ENCODE measurements at regions not wholly inside any gene's neighbourhood (a gene's known extent, or its start where the extent isn't known, plus 50 kb on each side); places are given as distances from the start of the nearest gene placed in this dataset.

DNA sequence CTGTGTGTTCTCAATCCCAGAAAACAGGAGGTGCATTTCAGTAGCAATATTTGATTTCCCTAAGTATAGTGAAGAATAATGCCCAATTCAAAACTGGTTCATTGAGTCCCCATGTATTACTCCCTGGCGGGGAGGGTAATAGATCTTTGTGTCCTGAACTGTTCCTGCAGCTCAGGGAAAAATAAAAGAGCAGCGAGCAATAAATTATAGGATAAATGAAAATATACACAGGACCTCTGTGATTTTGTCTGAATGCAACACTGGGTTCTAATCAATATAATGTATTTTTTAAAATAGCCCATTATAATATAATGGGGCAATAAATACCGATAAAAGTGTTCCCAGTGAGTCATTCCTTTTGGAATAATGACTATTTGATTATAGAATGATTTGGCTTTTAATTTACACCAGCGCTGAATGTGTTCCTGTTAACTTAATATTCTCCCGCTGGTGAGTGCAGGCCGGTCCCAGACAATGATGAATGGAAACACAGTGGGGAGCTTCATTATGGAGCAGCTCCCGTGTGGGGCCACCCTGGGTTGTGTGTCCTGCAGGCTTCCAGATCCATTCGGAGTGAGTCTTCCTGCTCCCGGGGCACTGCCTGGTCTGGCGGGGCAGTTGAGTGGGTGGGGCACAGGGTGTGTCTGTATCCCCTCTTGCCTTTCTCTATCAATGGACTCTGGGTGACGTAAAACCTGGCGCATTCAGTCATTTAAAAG, 263.1 kb downstream of the ACTR3B start:
- no peak for DNase-seq (ENCODE audit: low read depth)
- TF ChIP-seq, protein P1, sequence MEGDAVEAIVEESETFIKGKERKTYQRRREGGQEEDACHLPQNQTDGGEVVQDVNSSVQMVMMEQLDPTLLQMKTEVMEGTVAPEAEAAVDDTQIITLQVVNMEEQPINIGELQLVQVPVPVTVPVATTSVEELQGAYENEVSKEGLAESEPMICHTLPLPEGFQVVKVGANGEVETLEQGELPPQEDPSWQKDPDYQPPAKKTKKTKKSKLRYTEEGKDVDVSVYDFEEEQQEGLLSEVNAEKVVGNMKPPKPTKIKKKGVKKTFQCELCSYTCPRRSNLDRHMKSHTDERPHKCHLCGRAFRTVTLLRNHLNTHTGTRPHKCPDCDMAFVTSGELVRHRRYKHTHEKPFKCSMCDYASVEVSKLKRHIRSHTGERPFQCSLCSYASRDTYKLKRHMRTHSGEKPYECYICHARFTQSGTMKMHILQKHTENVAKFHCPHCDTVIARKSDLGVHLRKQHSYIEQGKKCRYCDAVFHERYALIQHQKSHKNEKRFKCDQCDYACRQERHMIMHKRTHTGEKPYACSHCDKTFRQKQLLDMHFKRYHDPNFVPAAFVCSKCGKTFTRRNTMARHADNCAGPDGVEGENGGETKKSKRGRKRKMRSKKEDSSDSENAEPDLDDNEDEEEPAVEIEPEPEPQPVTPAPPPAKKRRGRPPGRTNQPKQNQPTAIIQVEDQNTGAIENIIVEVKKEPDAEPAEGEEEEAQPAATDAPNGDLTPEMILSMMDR (IDR thresholded peaks at IDR 0.05; ENCODE audit: low read depth, low read length, missing control alignments), result no peak
- H3K4me3 ChIP-seq (ENCODE audit: low read depth, low read length), result no peak overlapping the region

DNA sequence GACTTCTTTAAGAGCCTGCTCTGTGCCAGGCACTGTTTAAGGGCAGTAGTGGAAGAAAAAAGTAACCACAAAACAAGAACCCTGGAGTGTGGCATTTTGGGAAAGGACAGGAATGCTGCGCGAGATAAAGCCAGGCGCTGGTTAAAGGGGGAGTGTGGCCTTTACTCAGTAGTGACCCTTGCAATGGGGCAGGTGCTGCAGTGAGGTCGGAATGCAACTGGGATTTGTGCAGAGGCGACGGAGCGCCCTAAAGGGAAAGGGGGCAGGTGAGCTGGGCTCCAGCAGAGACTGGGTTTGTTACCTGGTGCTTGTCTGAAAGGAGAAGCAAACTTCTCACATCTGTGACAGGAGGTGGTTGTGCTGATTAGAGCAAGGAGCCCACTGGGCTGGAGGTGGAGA, 263.6 kb downstream of the ACTR3B start:
- no peak overlapping the region for H3K4me3 ChIP-seq (ENCODE audit: low read depth, low read length)
- no peak for DNase-seq (ENCODE audit: low read depth)
- TF ChIP-seq, protein P1 (IDR thresholded peaks at IDR 0.05; ENCODE audit: low read depth, low read length, missing control alignments), result no peak

DNA sequence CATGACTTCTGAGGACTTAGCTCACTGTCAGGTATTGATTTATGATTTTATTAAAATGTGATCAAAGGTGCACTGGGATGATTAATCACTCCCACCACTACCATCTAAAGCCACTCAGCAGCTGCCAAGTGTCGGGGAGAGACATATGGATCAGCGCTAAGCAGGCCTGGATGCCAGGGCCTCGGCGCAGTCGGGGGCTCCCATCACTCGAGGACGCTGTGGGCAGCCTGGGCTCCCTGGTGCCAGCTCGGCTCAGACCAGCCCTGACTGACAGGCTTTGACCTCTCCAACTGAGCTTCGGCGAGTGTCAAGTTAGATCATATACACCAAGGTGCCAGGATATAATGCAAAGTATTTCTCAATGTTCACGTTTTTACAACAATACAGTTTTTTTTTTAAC, 267.7 kb downstream of the ACTR3B start:
- no peak overlapping the region for H3K4me3 ChIP-seq (ENCODE audit: low read depth, low read length)
- no peak for DNase-seq (ENCODE audit: low read depth)
- TF ChIP-seq, protein P1 (IDR thresholded peaks at IDR 0.05; ENCODE audit: low read depth, low read length, missing control alignments), result no peak

DNA sequence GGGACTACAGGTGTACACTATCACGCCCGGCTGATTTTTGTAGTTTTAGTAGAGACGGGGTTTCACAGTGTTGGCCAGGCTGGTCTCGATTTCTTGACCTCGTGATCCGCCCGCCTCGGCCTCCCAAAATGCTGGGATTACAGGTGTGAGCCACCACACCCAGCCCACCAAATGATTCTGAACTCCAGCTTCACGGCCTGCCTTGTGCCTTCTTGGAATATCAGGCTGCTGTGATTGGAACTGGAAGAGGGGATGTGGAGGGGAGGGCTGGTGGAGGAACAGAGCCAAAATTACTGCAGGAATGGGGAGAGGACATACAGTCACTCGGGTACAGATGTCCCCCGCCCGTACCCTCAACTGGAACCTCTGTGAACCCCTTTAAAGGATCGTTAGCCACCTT, 268.4 kb downstream of the ACTR3B start:
- TF ChIP-seq, protein P1 (IDR thresholded peaks at IDR 0.05; ENCODE audit: low read depth, low read length, missing control alignments), result no peak
- no peak overlapping the region for H3K4me3 ChIP-seq (ENCODE audit: low read depth, low read length)
- DNase-seq (ENCODE audit: low read depth), result no peak

DNA sequence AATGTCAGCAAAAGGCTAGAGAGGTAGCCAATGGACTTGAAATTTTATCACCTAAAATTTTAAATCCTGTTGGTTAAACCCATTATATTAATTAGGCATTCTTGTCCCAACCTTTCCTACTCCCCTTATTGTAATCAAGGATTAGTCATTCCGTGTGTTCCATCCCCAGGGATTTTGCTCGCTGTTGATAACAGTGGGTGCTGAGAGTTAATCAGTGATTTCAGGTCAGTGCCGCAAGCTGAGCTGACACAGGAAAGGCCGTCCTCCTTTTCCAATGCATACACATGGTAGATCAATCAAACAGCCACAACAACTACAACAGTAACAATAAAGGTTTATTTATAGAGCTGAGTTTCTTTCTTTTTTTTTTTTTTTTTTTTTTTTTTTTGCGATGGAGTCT, 271.4 kb downstream of the ACTR3B start:
- no peak overlapping the region for H3K4me3 ChIP-seq (ENCODE audit: low read depth, low read length)
- DNase-seq (ENCODE audit: low read depth), result no peak
- TF ChIP-seq, protein P1 (IDR thresholded peaks at IDR 0.05; ENCODE audit: low read depth, low read length, missing control alignments), result no peak

DNA sequence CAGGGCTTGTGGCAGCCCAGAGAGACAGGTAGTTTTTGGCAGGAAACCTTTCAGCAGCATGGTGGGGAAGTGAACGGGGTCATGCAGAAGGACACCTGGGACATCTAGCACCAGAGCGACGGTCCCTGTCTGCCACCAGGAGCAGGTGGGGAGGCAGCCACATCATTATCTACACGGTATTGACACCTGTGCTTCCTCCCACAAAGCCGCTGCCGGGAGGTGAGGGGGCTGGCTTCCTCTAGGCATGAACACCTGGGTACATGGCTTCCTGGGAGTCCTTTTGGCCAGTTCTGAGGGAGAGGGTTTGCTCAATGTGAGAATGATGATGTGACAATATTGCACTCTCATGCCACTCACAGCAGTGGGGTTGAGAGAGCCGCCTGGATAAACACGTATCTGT, 275.2 kb downstream of the ACTR3B start:
- no peak for DNase-seq (ENCODE audit: low read depth)
- TF ChIP-seq, protein P1 (IDR thresholded peaks at IDR 0.05; ENCODE audit: low read depth, low read length, missing control alignments), result no peak
- no peak overlapping the region for H3K4me3 ChIP-seq (ENCODE audit: low read depth, low read length)
